K562 (cell line): ENCODE measurements at regions not wholly inside any gene's neighbourhood (a gene's known extent, or its start where the extent isn't known, plus 50 kb on each side); places are given as distances from the start of the nearest gene placed in this dataset.

Experiments
- ATAC-seq: fragments of 200-7000 bp; cut with Tn5 transposase; 3 replicates; pipeline ENCODE4 v1.9.1; 2020; ENCODE audit warnings: moderate library complexity
- BruUV-seq: library from RNA; stranded (reverse); fragments of 400-500 nt; replicated peaks from 2 replicates; lab custom pipeline; 2021; lab: Mats Ljungman, UMichigan
- CTCF ChIA-PET: fragments of 300-600 bp; formaldehyde crosslinking; extraction: SDS; loops from one replicate; lab custom pipeline; 2021; ENCODE audit warnings: low intra/inter-chr PET ratio; lab: Yijun Ruan, JAX
- POLR2A ChIA-PET: fragments of 300-600, 350-650 bp; sonication (Branson Sonifier 250); formaldehyde crosslinking; extraction: SDS; loops from one replicate; lab custom pipeline; 2021; ENCODE audit warnings: antibody characterized with exemption, inconsistent platforms; lab: Yijun Ruan, JAX
- DNase-seq, 4 experiments: peaks; one replicate each; pipeline versions ENCODE4 v3.0.0 to v3.0.0-alpha.2; 2011 to 2018; ENCODE audit warnings: low spot score in 3 of 4, mixed read lengths in 3 of 4; ENCODE audit errors: extremely low read depth in 1 of 4
- FAIRE-seq: peaks from 2 replicates; lab custom pipeline; 2011; peaks lifted over from hg19 to GRCh38; lab: Jason Lieb, UNC
- H2AFZ ChIP-seq: 2 replicates; pipeline ENCODE4 v1.6.0; 2011; ENCODE audit warnings: low read depth, low read length, control low read depth, inconsistent platforms
- H3K27ac ChIP-seq: fragments of 200-600 bp; 3 replicates; pipeline ENCODE4 v1.8.0; 2011; ENCODE audit warnings: low read depth, mild to moderate bottlenecking, control low read depth, inconsistent platforms, low read length, moderate library complexity, mixed read lengths; ENCODE audit errors: extremely low read depth
- H3K27me3 ChIP-seq, 2 experiments: fragments of 300-600 bp in 1 of 2; 2 replicates in 1 of 2; 3 replicates in 1 of 2; pipeline versions ENCODE4 v1.6.0 to v1.8.0; 2011; ENCODE audit warnings: inconsistent platforms in 2 of 2, low read length in 2 of 2, mild to moderate bottlenecking in 1 of 2, mixed read lengths in 1 of 2, moderate library complexity in 1 of 2; ENCODE audit not compliant: control insufficient read depth in 2 of 2, insufficient read depth in 2 of 2
- H3K36me3 ChIP-seq: fragments of 300-600 bp; 3 replicates; pipeline ENCODE4 v1.8.0; 2011; ENCODE audit warnings: mild to moderate bottlenecking, low read length, inconsistent platforms; ENCODE audit not compliant: control insufficient read depth, insufficient read depth
- H3K4me1 ChIP-seq, 2 experiments: fragments of 200-600 bp in 1 of 2; replicated peaks in 1 of 2; 2 replicates in 1 of 2; 3 replicates in 1 of 2; pipeline versions ENCODE4 v1.5.1 to v1.8.0; 2011; ENCODE audit warnings: inconsistent platforms in 2 of 2, low read length in 2 of 2, mild to moderate bottlenecking in 1 of 2, mixed read lengths in 1 of 2, moderate library complexity in 1 of 2; ENCODE audit not compliant: control insufficient read depth in 2 of 2, insufficient read depth in 2 of 2
- H3K4me2 ChIP-seq: 2 replicates; pipeline ENCODE4 v1.6.1; 2011; ENCODE audit warnings: low read length, control low read depth, inconsistent platforms, mixed read lengths; ENCODE audit not compliant: insufficient read depth
- H3K4me3 ChIP-seq: fragments of 200-600 bp; sonication (generic), shearing (Covaris generic); 2 replicates; pipeline ENCODE4 v1.5.1; 2016; ENCODE audit warnings: control low read depth, inconsistent platforms
- H3K79me2 ChIP-seq: fragments of 200-600 bp; 3 replicates; pipeline ENCODE4 v1.8.0; 2011; ENCODE audit warnings: low read length, inconsistent platforms; ENCODE audit not compliant: control insufficient read depth, insufficient read depth
- H3K9ac ChIP-seq, 2 experiments: 2 replicates each; pipeline versions ENCODE4 v1.6.0 to v1.6.1; 2011; ENCODE audit warnings: low read depth in 2 of 2, low read length in 2 of 2, control low read depth in 1 of 2, inconsistent platforms in 1 of 2, mild to moderate bottlenecking in 1 of 2, mixed read lengths in 1 of 2; ENCODE audit not compliant: insufficient read depth in 1 of 2
- H3K9me1 ChIP-seq: one replicate; pipeline ENCODE4 v1.6.0; 2011; ENCODE audit warnings: inconsistent platforms, mild to moderate bottlenecking, low read length, moderate library complexity; ENCODE audit not compliant: control insufficient read depth, insufficient read depth
- H3K9me3 ChIP-seq: replicated peaks from 2 replicates; pipeline ENCODE4 v1.5.1; 2011; ENCODE audit warnings: low read depth, low read length, inconsistent platforms; ENCODE audit not compliant: control insufficient read depth, insufficient read depth
- H4K20me1 ChIP-seq: replicated peaks from 2 replicates; pipeline ENCODE4 v1.6.1; 2011; ENCODE audit warnings: low read length, inconsistent platforms, mixed read lengths; ENCODE audit not compliant: control insufficient read depth, insufficient read depth
- C11orf30 ChIP-seq: fragments of 450-650 bp; IDR thresholded peaks from 2 replicates; pipeline ENCODE4 v1.6.1; 2016; ENCODE audit warnings: low read depth, mild to moderate bottlenecking
- HDAC1 ChIP-seq, 2 experiments: fragments of 450-650 bp; IDR thresholded peaks; 2 replicates each; pipeline ENCODE4 v1.6.1; 2016 to 2017; ENCODE audit warnings: inconsistent platforms in 1 of 2, mild to moderate bottlenecking in 1 of 2, moderate library complexity in 1 of 2
- HNRNPUL1 ChIP-seq: fragments of 200-400 bp; formaldehyde crosslinking; IDR thresholded peaks from 2 replicates; pipeline ENCODE4 v1.6.1; 2017; ENCODE audit warnings: low read length
- MED1 ChIP-seq: sonication (generic); formaldehyde crosslinking; IDR thresholded peaks from 2 replicates; pipeline ENCODE4 v1.8.1; 2023; ENCODE audit warnings: missing genetic modification reagents, borderline replicate concordance
- MEF2D ChIP-seq: conservative IDR thresholded peaks from 2 replicates; pipeline ENCODE4 v1.6.1; 2016; ENCODE audit warnings: low read depth, missing genetic modification characterization, missing compliant biosample characterization
- NFE2 ChIP-seq: IDR thresholded peaks from 2 replicates; pipeline ENCODE4 v1.6.1; 2014; ENCODE audit warnings: antibody characterized with exemption, low read depth
- SMAD2 ChIP-seq: fragments of 150-350 bp; IDR thresholded peaks from 2 replicates; pipeline ENCODE4 v1.6.1; 2014; ENCODE audit warnings: low read depth, mild to moderate bottlenecking, low read length
- SMARCA5 ChIP-seq: fragments of 450-650 bp; IDR thresholded peaks from 2 replicates; pipeline ENCODE4 v1.6.1; 2016
- SMARCE1 ChIP-seq: fragments of 450-650 bp; IDR thresholded peaks from 2 replicates; pipeline ENCODE4 v1.7.1; 2016; ENCODE audit warnings: mild to moderate bottlenecking
- THRA ChIP-seq: fragments of 450-650 bp; IDR thresholded peaks from 2 replicates; pipeline ENCODE4 v1.6.1; 2017; ENCODE audit warnings: mild to moderate bottlenecking, moderate library complexity
- ZEB2 ChIP-seq: fragments of 450-650 bp; IDR thresholded peaks from 2 replicates; pipeline ENCODE4 v1.6.1; 2016
- ZNF140 ChIP-seq: fragments of 250-450 bp; sonication (Bioruptor Pico); IDR thresholded peaks from 2 replicates; pipeline ENCODE4 v1.8.0; 2021; ENCODE audit warnings: moderate library complexity, mild to moderate bottlenecking, inconsistent platforms
- ZNF316 ChIP-seq: fragments of 450-650 bp; IDR thresholded peaks from 2 replicates; pipeline ENCODE4 v1.6.1; 2016
- WGBS: fragments of 100-300 bp; shearing (Covaris generic); methylation state at CpG from one replicate; pipeline ENCODE4 v1.1.6; 2016; ENCODE audit warnings: low coverage, mixed read lengths; ENCODE audit not compliant: insufficient coverage; ENCODE audit errors: missing lambda C conversion rate; 5-methylcytosine and 5-hydroxymethylcytosine counted together
- in situ Hi-C: fragments of 300-500 bp; cut with MboI; formaldehyde crosslinking; loops from 4 replicates; pipeline ENCODE4 v1.15.0; 2018; ENCODE audit warnings: inconsistent platforms, mixed read lengths
- intact Hi-C: fragments of 100-400 bp; cut with micrococcal nuclease; formaldehyde crosslinking; loops from 2 replicates; pipeline ENCODE4 v1.14.2; 2022

- TF ChIP-seq HDAC1 (IDR thresholded peaks at IDR 0.05) (no peak), SMARCA5 (no peak)
Measured at GRCh38 chr13:105462098-105462497, 1073.4 kb downstream of the EFNB2 start (continued).

GRCh38 chr13:105452895-105453294, 1082.6 kb downstream of the EFNB2 start:
- ChIA-PET POLR2A (no interaction called here), CTCF (no interaction called here)
- no peak for FAIRE-seq
- H2AFZ ChIP-seq, result no peak overlapping the region
- no peak overlapping the region for H3K9ac ChIP-seq
- H3K4me1 ChIP-seq, result no peaks in the 10 kb centered on the region
- no peak overlapping the region for H3K4me2 ChIP-seq
- TF ChIP-seq MEF2D (tag) (no peak), SMARCE1 (no peak), ZNF316 (peak; percentile 75), HNRNPUL1 (no peak), NFE2 (peak; percentile 7; the same call in 1 of the 2 replicates), ZEB2 (no peak), THRA (no peak), SMAD2 (no peak), ZNF140 (CRISPR knock-in tag) (no peak), C11orf30 (0 out of 2 replicates have a peak, but pooled peaks have one; percentile 5), MED1 (no peak)
- TF ChIP-seq, all 486 proteins: peak for 3
- Histone ChIP-seq H3K79me2 (no peaks in the 10 kb centered on the region), H3K9me3 (no peaks in the 10 kb centered on the region), H3K27ac (no peak overlapping the region), H3K27me3 (no peaks in the 10 kb centered on the region), H4K20me1 (no peaks in the 10 kb centered on the region), H3K4me3 (no peak overlapping the region), H3K9me1 (no peaks in the 10 kb centered on the region), H3K36me3 (no peaks in the 10 kb centered on the region)
- intact Hi-C loops, result no loop called here
- WGBS, result 0% methylated on average over 2 of the region's 2 CpGs
- in situ Hi-C loops, result no loop called here
- BruUV-seq, result no TSS peak
- DNase-seq (peak in 1 of 4 experiments; percentile 0), ATAC-seq (no peak)
